VCaP (cell line): ENCODE measurements at regions not wholly inside any gene's neighbourhood (a gene's known extent, or its start where the extent isn't known, plus 50 kb on each side); places are given as distances from the start of the nearest gene placed in this dataset.

Experiments used
- H3K27ac ChIP-seq: fragments of 450-650 bp; 2 replicates; pipeline ENCODE4 v1.5.1; 2017
- CTCF ChIP-seq: fragments of 450-650 bp; conservative IDR thresholded peaks from 2 replicates; pipeline ENCODE4 v1.5.1; 2017; ENCODE audit warnings: mild to moderate bottlenecking, moderate library complexity

- no peak for TF ChIP-seq CTCF
Observed at GRCh38 chr2:177117755-177118154, 94.8 kb upstream of the HNRNPA3 start.

GRCh38 chr2:177118636-177119035 lies 94.0 kb upstream of the HNRNPA3 start:
- no peak for TF ChIP-seq CTCF
- H3K27ac ChIP-seq: no peak overlapping the region

More at GRCh38 chr2:177117755-177118154, 94.8 kb upstream of the HNRNPA3 start:
- H3K27ac ChIP-seq: no peak overlapping the region

- no peak for TF ChIP-seq CTCF
- H3K27ac ChIP-seq: no peak overlapping the region
Observed at GRCh38 chr2:177119099-177119498, 93.5 kb upstream of the HNRNPA3 start.

- no peak overlapping the region for H3K27ac ChIP-seq
- no peak for TF ChIP-seq CTCF
Observed at GRCh38 chr2:177123048-177123447, 89.5 kb upstream of the HNRNPA3 start.

GRCh38 chr2:177124371-177124770 lies 88.2 kb upstream of the HNRNPA3 start:
- no peak for TF ChIP-seq CTCF
- no peak overlapping the region for H3K27ac ChIP-seq

GRCh38 chr2:177127821-177128220 lies 84.8 kb upstream of the HNRNPA3 start:
- no peak overlapping the region for H3K27ac ChIP-seq
- no peak for TF ChIP-seq CTCF

- no peak overlapping the region for H3K27ac ChIP-seq
- no peak for TF ChIP-seq CTCF
Observed at GRCh38 chr2:177129610-177130009, 83.0 kb upstream of the HNRNPA3 start.

GRCh38 chr2:177131858-177132257 lies 80.7 kb upstream of the HNRNPA3 start:
- TF ChIP-seq CTCF: no peak
- H3K27ac ChIP-seq: no peak overlapping the region
